ENCODE measurements at regions not wholly inside any gene's neighbourhood (a gene's known extent, or its start where the extent isn't known, plus 50 kb on each side); places are given as distances from the start of the nearest gene placed in this dataset.

DNA sequence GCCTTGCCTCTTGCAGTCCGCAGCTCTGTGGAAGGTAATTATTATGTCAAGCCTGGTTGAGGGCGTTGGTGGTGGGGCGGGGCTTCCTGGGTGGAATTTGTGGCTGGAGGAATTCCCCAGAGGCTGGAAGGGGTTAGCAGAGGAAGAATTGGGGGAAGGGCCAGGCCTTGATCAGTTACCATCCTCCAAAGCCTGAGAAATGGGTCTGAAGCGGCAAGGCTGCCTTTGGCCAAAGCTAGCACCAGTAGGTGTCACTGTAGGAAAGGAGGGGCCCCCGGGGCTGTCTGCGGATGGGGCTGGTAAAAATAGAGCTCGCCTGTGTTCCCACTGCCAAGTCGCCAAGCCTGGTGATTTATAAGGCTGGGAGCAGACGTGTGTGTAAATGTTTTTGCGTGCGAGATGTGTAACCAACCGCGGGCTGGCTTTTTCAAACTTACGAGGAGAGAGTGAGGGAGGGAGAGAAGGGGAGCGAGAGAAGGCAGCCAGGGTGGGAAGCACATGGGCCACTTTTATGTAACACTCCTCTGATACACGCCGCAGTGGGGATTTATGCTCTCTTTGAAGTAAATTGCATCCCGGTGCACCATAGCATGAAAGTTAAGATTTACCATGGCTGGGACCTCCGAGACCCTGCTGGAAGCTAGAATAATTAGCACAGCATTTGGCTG is 367.0 kb downstream of the BCOR start:
- TF ChIP-seq EZH2 (IDR thresholded peaks at IDR 0.05; ENCODE audit: insufficient read depth, poor library complexity, severe bottlenecking) (no peak), EZH2phosphoT487 (IDR thresholded peaks at IDR 0.05; ENCODE audit: insufficient read depth, low read depth) (no peak)
